Endothelial cell of umbilical vein (primary cell): ENCODE measurements at regions not wholly inside any gene's neighbourhood (a gene's known extent, or its start where the extent isn't known, plus 50 kb on each side); places are given as distances from the start of the nearest gene placed in this dataset.

Experiments
- BruUV-seq: library from RNA; stranded (reverse); fragments of 400-500 nt; replicated peaks from 2 replicates; lab custom pipeline; 2021; lab: Mats Ljungman, UMichigan
- CTCF ChIA-PET: fragments of 300-600, 350-600 bp; sonication (Branson Sonifier 250); formaldehyde crosslinking; loops from one replicate; lab custom pipeline; 2021; ENCODE audit warnings: antibody characterized with exemption, inconsistent platforms; lab: Charles Lee
- POLR2A ChIA-PET: fragments of 300-600, 350-600 bp; sonication (Branson Sonifier 250); formaldehyde crosslinking; loops from one replicate; lab custom pipeline; 2021; ENCODE audit warnings: antibody characterized with exemption, inconsistent platforms; lab: Charles Lee
- DNase-seq: peaks from one replicate; pipeline ENCODE4 v3.0.0-alpha.2; 2011; ENCODE audit warnings: low read depth, low spot score
- FAIRE-seq: peaks from 2 replicates; lab custom pipeline; 2011; peaks lifted over from hg19 to GRCh38; lab: Jason Lieb, UNC
- H2AFZ ChIP-seq: 2 replicates; pipeline ENCODE4 v1.6.0; 2012; ENCODE audit warnings: low read depth, low read length, control low read depth, inconsistent platforms
- H3K27ac ChIP-seq: 2 replicates; pipeline ENCODE4 v1.5.1; 2011; ENCODE audit warnings: low read depth, mild to moderate bottlenecking, control low read depth, low read length, moderate library complexity; ENCODE audit not compliant: insufficient read depth
- H3K27me3 ChIP-seq, 2 experiments: 2 replicates each; pipeline versions ENCODE4 v1.6.0 to v1.6.1; 2011; ENCODE audit warnings: low read length in 2 of 2, mixed read lengths in 1 of 2; ENCODE audit not compliant: control insufficient read depth in 2 of 2, insufficient read depth in 2 of 2
- H3K36me3 ChIP-seq, 2 experiments: 2 replicates in 1 of 2; 3 replicates in 1 of 2; pipeline ENCODE4 v1.5.1; 2011; ENCODE audit warnings: low read length in 2 of 2, mild to moderate bottlenecking in 1 of 2, moderate library complexity in 1 of 2; ENCODE audit not compliant: control insufficient read depth in 2 of 2, insufficient read depth in 2 of 2; ENCODE audit errors: extremely low read depth in 1 of 2
- H3K4me1 ChIP-seq: 3 replicates; pipeline ENCODE4 v1.5.1; 2011; ENCODE audit warnings: mild to moderate bottlenecking, low read length; ENCODE audit not compliant: control insufficient read depth, insufficient read depth; ENCODE audit errors: extremely low read depth
- H3K4me2 ChIP-seq: 2 replicates; pipeline ENCODE4 v1.6.1; 2011; ENCODE audit warnings: low read length, control low read depth, mixed read lengths; ENCODE audit not compliant: insufficient read depth
- H3K4me3 ChIP-seq, 3 experiments: fragments of 200-600 bp in 1 of 3; sonication (generic), shearing (Covaris generic) in 1 of 3; replicated peaks in 1 of 3; 2 replicates each; pipeline ENCODE4 v1.5.1; 2011 to 2016; ENCODE audit warnings: control low read depth in 3 of 3, low read length in 3 of 3, mild to moderate bottlenecking in 2 of 3, inconsistent platforms in 1 of 3, low read depth in 1 of 3, moderate library complexity in 1 of 3; ENCODE audit not compliant: insufficient read depth in 1 of 3
- H3K79me2 ChIP-seq: 2 replicates; pipeline ENCODE4 v1.6.0; 2012; ENCODE audit warnings: low read length, inconsistent platforms; ENCODE audit not compliant: control insufficient read depth, insufficient read depth
- H3K9ac ChIP-seq: replicated peaks from 2 replicates; pipeline ENCODE3; 2011; ENCODE audit warnings: low read length, control low read depth; ENCODE audit not compliant: insufficient read depth; ENCODE audit errors: extremely low read depth
- H3K9me1 ChIP-seq: replicated peaks from 3 replicates; pipeline ENCODE4 v1.6.0; 2011; ENCODE audit warnings: mild to moderate bottlenecking, low read length; ENCODE audit not compliant: control insufficient read depth, insufficient read depth; ENCODE audit errors: extremely low read depth
- H3K9me3 ChIP-seq: replicated peaks from 2 replicates; pipeline ENCODE4 v1.5.1; 2012; ENCODE audit warnings: low read length, inconsistent platforms; ENCODE audit not compliant: control insufficient read depth, insufficient read depth
- H4K20me1 ChIP-seq: replicated peaks from 2 replicates; pipeline ENCODE3; 2011; ENCODE audit warnings: mild to moderate bottlenecking, low read length; ENCODE audit not compliant: control insufficient read depth, insufficient read depth; ENCODE audit errors: extremely low read depth
- CTCF ChIP-seq, 2 donors: IDR thresholded peaks; 1 replicate in 1 of 2; 2 replicates in 1 of 2; pipeline ENCODE4 v1.5.1; 2011; ENCODE audit warnings: low read length in 2 of 2, mild to moderate bottlenecking in 2 of 2, moderate library complexity in 2 of 2, control low read depth in 1 of 2, inconsistent platforms in 1 of 2, low read depth in 1 of 2; ENCODE audit not compliant: insufficient read depth in 1 of 2; ENCODE audit errors: extremely low read depth in 1 of 2
- EZH2 ChIP-seq: IDR thresholded peaks from 2 replicates; pipeline ENCODE4 v1.6.1; 2012; ENCODE audit warnings: borderline replicate concordance, low read depth, mild to moderate bottlenecking, moderate library complexity, low read length, inconsistent platforms; ENCODE audit not compliant: severe bottlenecking
- FOS ChIP-seq: IDR thresholded peaks from 2 replicates; pipeline ENCODE4 v1.6.1; 2011; ENCODE audit warnings: mild to moderate bottlenecking, low read length, moderate library complexity, borderline replicate concordance; ENCODE audit not compliant: insufficient read depth
- GATA2 ChIP-seq: IDR thresholded peaks from 2 replicates; pipeline ENCODE4 v1.7.0; 2011; ENCODE audit warnings: low read depth, mild to moderate bottlenecking, moderate library complexity, mixed read lengths, low read length; ENCODE audit not compliant: insufficient read length, insufficient read depth
- JUN ChIP-seq: IDR thresholded peaks from 2 replicates; pipeline ENCODE4 v1.6.1; 2011; ENCODE audit warnings: borderline replicate concordance, low read depth; ENCODE audit not compliant: insufficient read length, insufficient read depth
- MAX ChIP-seq: IDR thresholded peaks from 2 replicates; pipeline ENCODE4 v1.6.1; 2011; ENCODE audit not compliant: insufficient read depth, insufficient read length
- MYC ChIP-seq: IDR thresholded peaks from one replicate; pipeline ENCODE4 v1.6.1; 2011; ENCODE audit warnings: mild to moderate bottlenecking, low read depth, low read length
- POLR2A ChIP-seq: IDR thresholded peaks from 2 replicates; pipeline ENCODE4 v1.6.1; 2012; ENCODE audit warnings: low read depth, mild to moderate bottlenecking, control low read depth, low read length
- POLR2AphosphoS5 ChIP-seq: IDR thresholded peaks from 2 replicates; pipeline ENCODE4 v1.6.1; 2012; ENCODE audit warnings: low read depth, mild to moderate bottlenecking, control low read depth, low read length, moderate library complexity; ENCODE audit not compliant: insufficient read depth
- dilution Hi-C: fragments of 300-500 bp; cut with MboI; formaldehyde crosslinking; loops from one replicate; pipeline ENCODE4 v1.15.0; 2019; ENCODE audit warnings: low sequenced_read_pairs; ENCODE audit not compliant: extremely low pct_ligation_motif_present
- intact Hi-C: fragments of 100-400 bp; cut with micrococcal nuclease; formaldehyde crosslinking; loops from one replicate; pipeline ENCODE4 v1.10.0; 2022

DNA sequence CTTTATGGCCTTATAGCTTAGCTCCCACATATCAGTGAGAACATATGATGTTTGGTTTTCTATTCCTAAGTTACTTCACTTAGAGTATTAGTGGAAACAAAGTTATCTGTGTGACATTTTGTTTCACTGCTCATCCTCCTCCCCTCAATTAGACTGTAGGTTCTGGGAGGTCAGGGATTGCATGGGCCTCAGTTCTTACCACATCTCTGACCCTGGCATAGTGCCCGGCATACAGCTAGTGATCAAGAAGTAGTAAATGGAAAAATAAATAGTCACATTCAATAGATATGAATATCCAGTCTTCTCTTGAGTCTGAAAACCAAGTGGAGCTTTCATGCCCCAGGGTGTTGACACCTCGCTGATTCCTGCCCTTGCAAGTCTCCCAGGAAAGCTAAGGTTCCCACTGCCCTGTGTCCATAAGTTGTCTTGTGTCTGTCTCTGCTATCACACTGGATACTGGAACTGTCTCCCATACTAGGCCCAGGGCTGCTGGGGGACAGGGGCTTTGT lies 249.5 kb upstream of the TSHZ3 start:
- H3K27me3 ChIP-seq, result no peaks in the 10 kb centered on the region
- no peaks in the 10 kb centered on the region for H3K4me1 ChIP-seq
- BruUV-seq, result no TSS peak
- FAIRE-seq (no peak), DNase-seq (no peak)
- H4K20me1 ChIP-seq, result no peaks in the 10 kb centered on the region
- intact Hi-C loops, result no loop called here
- H3K9me3 ChIP-seq, result peaks cover 6% of the 10 kb centered on the region
- no peak overlapping the region for H3K4me2 ChIP-seq
- CTCF ChIA-PET, result no interaction called here
- H2AFZ ChIP-seq, result no peak overlapping the region
- dilution Hi-C loops, result no loop called here
- no peak overlapping the region for H3K4me3 ChIP-seq
- H3K27ac ChIP-seq, result no peak overlapping the region
- no peaks in the 10 kb centered on the region for H3K79me2 ChIP-seq
- TF ChIP-seq MAX (no peak), CTCF (IDR thresholded peaks at IDR 0.05; ENCODE audit: extremely low read depth in 1 of 2, insufficient read depth in 1 of 2, low read depth in 1 of 2, low read length in 2 of 2) (no peak), POLR2A (no peak), EZH2 (no peak), POLR2AphosphoS5 (no peak), JUN (no peak), FOS (no peak), GATA2 (no peak), MYC (no peak)
- H3K9ac ChIP-seq, result no peak overlapping the region
- H3K36me3 ChIP-seq, result no peaks in the 10 kb centered on the region
- POLR2A ChIA-PET, result no interaction called here
- no peaks in the 10 kb centered on the region for H3K9me1 ChIP-seq
